ENCODE measurements at regions not wholly inside any gene's neighbourhood (a gene's known extent, or its start where the extent isn't known, plus 50 kb on each side); places are given as distances from the start of the nearest gene placed in this dataset.

GRCh38 chr1:193416226-193417024 is 230.0 kb upstream of the B3GALT2 start:
- Histone ChIP-seq H3K4me1 (ENCODE audit: control insufficient read depth, insufficient read depth, low read length) (no peaks in the 10 kb centered on the region), H3K36me3 (ENCODE audit: control insufficient read depth, insufficient read depth, low read length) (no peaks in the 10 kb centered on the region), H3K4me3 (ENCODE audit: low read depth, low read length) (no peak overlapping the region), H3K9me3 (ENCODE audit: control insufficient read depth, insufficient read depth, low read length) (no peaks in the 10 kb centered on the region), H3K9ac (ENCODE audit: low read depth, low read length) (no peak overlapping the region), H3K27me3 (ENCODE audit: control insufficient read depth, insufficient read depth, low read length) (no peaks in the 10 kb centered on the region)

GRCh38 chr1:193415256-193415655 is 228.8 kb upstream of the B3GALT2 start:
- Histone ChIP-seq H3K27me3 (ENCODE audit: control insufficient read depth, insufficient read depth, low read length) (no peaks in the 10 kb centered on the region), H3K9ac (ENCODE audit: low read depth, low read length) (no peak overlapping the region), H3K36me3 (ENCODE audit: control insufficient read depth, insufficient read depth, low read length) (no peaks in the 10 kb centered on the region), H3K4me3 (ENCODE audit: low read depth, low read length) (no peak overlapping the region), H3K9me3 (ENCODE audit: control insufficient read depth, insufficient read depth, low read length) (no peaks in the 10 kb centered on the region), H3K4me1 (ENCODE audit: control insufficient read depth, insufficient read depth, low read length) (no peaks in the 10 kb centered on the region)

- Histone ChIP-seq H3K4me1 (ENCODE audit: control insufficient read depth, insufficient read depth, low read length) (no peaks in the 10 kb centered on the region), H3K4me3 (ENCODE audit: low read depth, low read length) (no peak overlapping the region), H3K9me3 (ENCODE audit: control insufficient read depth, insufficient read depth, low read length) (no peaks in the 10 kb centered on the region), H3K9ac (ENCODE audit: low read depth, low read length) (no peak overlapping the region), H3K27me3 (ENCODE audit: control insufficient read depth, insufficient read depth, low read length) (no peaks in the 10 kb centered on the region), H3K36me3 (ENCODE audit: control insufficient read depth, insufficient read depth, low read length) (no peaks in the 10 kb centered on the region)
These were observed 227.0 kb upstream of the B3GALT2 start for GRCh38 chr1:193413376-193413775.

DNA sequence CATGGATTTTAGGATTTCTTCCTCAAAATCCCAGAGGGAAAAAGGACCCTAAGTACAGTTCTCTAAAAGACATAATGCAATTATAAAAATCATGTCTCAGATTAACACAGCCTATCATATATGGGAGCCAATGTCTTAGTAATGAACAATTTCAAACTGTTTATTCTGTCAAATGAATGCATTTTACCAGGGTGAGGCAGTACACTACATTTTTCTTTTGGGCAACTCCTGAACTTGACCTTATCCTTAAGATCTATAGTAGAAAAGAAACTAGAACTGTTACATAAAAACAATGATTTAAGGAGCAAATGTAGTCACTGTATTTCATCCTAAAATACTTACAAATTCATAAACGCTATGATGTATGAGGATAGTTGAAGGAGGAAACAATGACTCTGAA is 226.3 kb upstream of the B3GALT2 start:
- Histone ChIP-seq H3K27me3 (ENCODE audit: control insufficient read depth, insufficient read depth, low read length) (no peaks in the 10 kb centered on the region), H3K4me1 (ENCODE audit: control insufficient read depth, insufficient read depth, low read length) (no peaks in the 10 kb centered on the region), H3K4me3 (ENCODE audit: low read depth, low read length) (no peak overlapping the region), H3K9ac (ENCODE audit: low read depth, low read length) (no peak overlapping the region), H3K36me3 (ENCODE audit: control insufficient read depth, insufficient read depth, low read length) (no peaks in the 10 kb centered on the region), H3K9me3 (ENCODE audit: control insufficient read depth, insufficient read depth, low read length) (no peaks in the 10 kb centered on the region)

DNA sequence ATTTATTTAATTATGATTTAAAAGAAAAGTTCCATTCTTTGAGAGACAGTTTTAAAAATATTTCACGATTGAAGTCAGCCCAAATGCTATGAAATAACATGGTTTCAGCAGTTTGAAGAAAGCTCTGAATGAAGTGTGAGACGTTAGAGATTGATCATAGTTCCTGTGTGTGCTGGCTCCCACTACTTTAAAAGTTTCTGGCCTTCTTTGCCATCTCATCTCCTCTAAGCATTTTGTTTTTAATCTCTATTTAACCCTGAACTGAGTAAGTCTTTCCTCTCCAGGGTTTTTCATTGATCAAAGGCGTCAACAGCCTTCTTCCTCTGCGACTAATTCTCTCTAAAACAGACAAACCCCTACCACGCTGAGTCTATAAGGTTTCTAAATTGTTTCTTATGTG is 225.3 kb upstream of the B3GALT2 start:
- H3K9ac ChIP-seq (ENCODE audit: low read depth, low read length) = no peak overlapping the region
- no peaks in the 10 kb centered on the region for H3K4me1 ChIP-seq (ENCODE audit: control insufficient read depth, insufficient read depth, low read length)
- no peak overlapping the region for H3K4me3 ChIP-seq (ENCODE audit: low read depth, low read length)
- no peaks in the 10 kb centered on the region for H3K36me3 ChIP-seq (ENCODE audit: control insufficient read depth, insufficient read depth, low read length)
- no peaks in the 10 kb centered on the region for H3K27me3 ChIP-seq (ENCODE audit: control insufficient read depth, insufficient read depth, low read length)
- H3K9me3 ChIP-seq (ENCODE audit: control insufficient read depth, insufficient read depth, low read length) = no peaks in the 10 kb centered on the region

GRCh38 chr1:193411215-193411614 is 224.8 kb upstream of the B3GALT2 start:
- Histone ChIP-seq H3K27me3 (ENCODE audit: control insufficient read depth, insufficient read depth, low read length) (no peaks in the 10 kb centered on the region), H3K9me3 (ENCODE audit: control insufficient read depth, insufficient read depth, low read length) (no peaks in the 10 kb centered on the region), H3K4me1 (ENCODE audit: control insufficient read depth, insufficient read depth, low read length) (no peaks in the 10 kb centered on the region), H3K4me3 (ENCODE audit: low read depth, low read length) (no peak overlapping the region), H3K36me3 (ENCODE audit: control insufficient read depth, insufficient read depth, low read length) (no peaks in the 10 kb centered on the region), H3K9ac (ENCODE audit: low read depth, low read length) (no peak overlapping the region)

DNA sequence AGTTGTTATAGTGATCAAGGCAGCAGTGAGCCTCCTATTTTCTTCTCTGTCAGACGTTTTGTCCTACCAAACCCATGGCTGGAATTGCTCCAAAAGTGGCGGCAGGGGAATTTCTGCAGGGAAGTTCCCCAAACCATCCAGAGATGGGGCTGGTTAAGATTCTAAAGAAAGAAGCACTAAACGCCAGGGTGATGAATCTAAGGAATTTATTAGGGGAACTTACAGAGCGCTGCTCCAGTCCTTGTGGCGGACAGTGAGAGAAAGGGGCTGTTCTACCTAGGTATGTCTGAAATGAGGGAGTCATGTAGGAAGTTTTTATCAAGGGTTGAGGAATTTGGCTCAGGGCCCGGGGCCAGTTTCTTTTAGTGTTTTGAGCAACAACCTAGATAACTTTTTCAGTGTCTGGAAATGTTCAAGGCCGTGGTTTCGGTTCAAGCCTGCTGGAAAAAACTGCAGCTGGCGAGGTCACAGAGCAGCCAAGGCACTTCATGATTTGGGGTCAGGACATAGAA is 222.4 kb upstream of the B3GALT2 start:
- H3K9ac ChIP-seq (ENCODE audit: low read depth, low read length) = no peak overlapping the region
- no peak overlapping the region for H3K4me3 ChIP-seq (ENCODE audit: low read depth, low read length)
- H3K9me3 ChIP-seq (ENCODE audit: control insufficient read depth, insufficient read depth, low read length) = no peaks in the 10 kb centered on the region
- H3K27me3 ChIP-seq (ENCODE audit: control insufficient read depth, insufficient read depth, low read length) = no peaks in the 10 kb centered on the region
- no peaks in the 10 kb centered on the region for H3K4me1 ChIP-seq (ENCODE audit: control insufficient read depth, insufficient read depth, low read length)
- H3K36me3 ChIP-seq (ENCODE audit: control insufficient read depth, insufficient read depth, low read length) = no peaks in the 10 kb centered on the region

DNA sequence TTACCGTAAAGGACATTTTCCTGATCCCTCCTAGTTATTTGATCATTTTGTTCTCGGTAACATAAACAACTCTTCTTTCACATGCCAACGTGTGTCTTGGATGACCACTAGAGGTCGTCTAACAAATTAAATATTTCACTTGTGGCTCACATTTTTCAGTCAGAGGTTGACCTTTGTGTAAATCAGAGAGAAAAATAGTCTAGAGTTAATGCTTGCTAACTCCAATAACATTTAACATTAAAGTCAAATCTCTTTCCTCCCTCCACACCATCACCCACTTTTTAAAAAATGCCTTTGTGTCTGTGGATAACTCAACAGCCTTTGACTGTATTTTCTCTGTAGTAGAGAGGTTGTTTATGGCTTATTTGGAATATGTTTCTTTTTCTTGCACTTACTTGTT is 220.5 kb upstream of the B3GALT2 start:
- H3K9ac ChIP-seq (ENCODE audit: low read depth, low read length) = no peak overlapping the region
- no peaks in the 10 kb centered on the region for H3K4me1 ChIP-seq (ENCODE audit: control insufficient read depth, insufficient read depth, low read length)
- H3K27me3 ChIP-seq (ENCODE audit: control insufficient read depth, insufficient read depth, low read length) = no peaks in the 10 kb centered on the region
- H3K9me3 ChIP-seq (ENCODE audit: control insufficient read depth, insufficient read depth, low read length) = no peaks in the 10 kb centered on the region
- H3K4me3 ChIP-seq (ENCODE audit: low read depth, low read length) = no peak overlapping the region
- no peaks in the 10 kb centered on the region for H3K36me3 ChIP-seq (ENCODE audit: control insufficient read depth, insufficient read depth, low read length)

- Histone ChIP-seq H3K9me3 (ENCODE audit: control insufficient read depth, insufficient read depth, low read length) (no peaks in the 10 kb centered on the region), H3K27me3 (ENCODE audit: control insufficient read depth, insufficient read depth, low read length) (no peaks in the 10 kb centered on the region), H3K36me3 (ENCODE audit: control insufficient read depth, insufficient read depth, low read length) (no peaks in the 10 kb centered on the region), H3K9ac (ENCODE audit: low read depth, low read length) (no peak overlapping the region), H3K4me3 (ENCODE audit: low read depth, low read length) (no peak overlapping the region), H3K4me1 (ENCODE audit: control insufficient read depth, insufficient read depth, low read length) (no peaks in the 10 kb centered on the region)
These were observed 217.8 kb upstream of the B3GALT2 start for GRCh38 chr1:193404236-193404635.

GRCh38 chr1:193402977-193403376 is 216.6 kb upstream of the B3GALT2 start:
- Histone ChIP-seq H3K9ac (ENCODE audit: low read depth, low read length) (no peak overlapping the region), H3K36me3 (ENCODE audit: control insufficient read depth, insufficient read depth, low read length) (no peaks in the 10 kb centered on the region), H3K4me3 (ENCODE audit: low read depth, low read length) (no peak overlapping the region), H3K27me3 (ENCODE audit: control insufficient read depth, insufficient read depth, low read length) (no peaks in the 10 kb centered on the region), H3K4me1 (ENCODE audit: control insufficient read depth, insufficient read depth, low read length) (no peaks in the 10 kb centered on the region), H3K9me3 (ENCODE audit: control insufficient read depth, insufficient read depth, low read length) (no peaks in the 10 kb centered on the region)

- Histone ChIP-seq H3K4me1 (ENCODE audit: control insufficient read depth, insufficient read depth, low read length) (no peaks in the 10 kb centered on the region), H3K36me3 (ENCODE audit: control insufficient read depth, insufficient read depth, low read length) (no peaks in the 10 kb centered on the region), H3K9me3 (ENCODE audit: control insufficient read depth, insufficient read depth, low read length) (no peaks in the 10 kb centered on the region), H3K9ac (ENCODE audit: low read depth, low read length) (no peak overlapping the region), H3K4me3 (ENCODE audit: low read depth, low read length) (no peak overlapping the region), H3K27me3 (ENCODE audit: control insufficient read depth, insufficient read depth, low read length) (no peaks in the 10 kb centered on the region)
These were observed 215.6 kb upstream of the B3GALT2 start for GRCh38 chr1:193402037-193402436.

- no peak overlapping the region for H3K9ac ChIP-seq (ENCODE audit: low read depth, low read length)
- H3K4me1 ChIP-seq (ENCODE audit: control insufficient read depth, insufficient read depth, low read length) = no peaks in the 10 kb centered on the region
- H3K27me3 ChIP-seq (ENCODE audit: control insufficient read depth, insufficient read depth, low read length) = no peaks in the 10 kb centered on the region
- H3K36me3 ChIP-seq (ENCODE audit: control insufficient read depth, insufficient read depth, low read length) = no peaks in the 10 kb centered on the region
- no peaks in the 10 kb centered on the region for H3K9me3 ChIP-seq (ENCODE audit: control insufficient read depth, insufficient read depth, low read length)
- H3K4me3 ChIP-seq (ENCODE audit: low read depth, low read length) = no peak overlapping the region
These were observed 207.9 kb upstream of the B3GALT2 start for GRCh38 chr1:193394336-193394735.

Measured in iPS-15b (cell line).